ENCODE measurements at regions not wholly inside any gene's neighbourhood (a gene's known extent, or its start where the extent isn't known, plus 50 kb on each side); places are given as distances from the start of the nearest gene placed in this dataset.

- DNase-seq (ENCODE audit: extremely low read depth in 1 of 11, low read depth in 9 of 11, low spot score in 4 of 11) = no peak
Observed at GRCh38 chr3:35849496-35849895, 210.2 kb downstream of the ARPP21 start.

DNA sequence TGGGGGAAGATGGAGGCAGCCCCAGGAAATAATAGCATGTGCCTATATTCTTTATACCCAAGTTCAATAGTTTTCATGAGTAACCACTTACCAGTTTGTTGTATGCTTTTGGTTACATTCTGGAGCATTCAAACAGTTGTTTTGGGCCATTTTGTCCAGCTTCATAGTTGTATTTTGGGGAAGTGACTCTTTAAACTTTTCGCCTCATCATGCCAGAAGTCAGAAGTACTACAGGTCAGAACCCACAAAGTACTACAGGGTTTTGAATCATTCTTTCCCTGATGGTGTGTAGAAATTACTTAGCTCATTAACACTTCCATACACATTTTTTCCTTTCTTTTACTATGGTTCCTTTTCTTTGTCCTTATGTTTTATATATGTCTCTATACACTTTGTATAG lies 210.6 kb downstream of the ARPP21 start:
- no peak for DNase-seq (ENCODE audit: extremely low read depth in 1 of 11, low read depth in 9 of 11, low spot score in 4 of 11)

DNA sequence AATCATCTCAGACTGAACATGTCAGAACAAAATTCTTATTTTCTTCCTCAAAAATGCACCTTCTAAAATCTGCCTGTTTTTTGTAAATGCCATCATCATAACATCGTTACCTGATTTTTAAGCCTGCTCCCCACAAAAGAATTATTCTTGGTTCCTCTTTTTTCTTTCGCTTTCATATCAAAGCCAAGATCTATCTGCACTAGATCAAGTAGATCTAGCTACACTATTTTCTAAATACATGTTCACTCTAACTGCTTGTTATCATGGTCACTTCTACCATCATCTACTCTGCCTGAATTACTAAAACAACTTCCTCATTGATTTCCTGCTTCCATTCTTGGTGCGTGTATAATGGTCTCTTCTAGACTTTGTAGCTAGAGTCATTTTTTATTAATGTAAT lies 217.7 kb downstream of the ARPP21 start:
- no peak for DNase-seq (ENCODE audit: extremely low read depth in 1 of 11, low read depth in 9 of 11, low spot score in 4 of 11)

- no peak for DNase-seq (ENCODE audit: extremely low read depth in 1 of 11, low read depth in 9 of 11, low spot score in 4 of 11)
Observed at GRCh38 chr3:35862057-35862456, 222.7 kb downstream of the ARPP21 start.

DNA sequence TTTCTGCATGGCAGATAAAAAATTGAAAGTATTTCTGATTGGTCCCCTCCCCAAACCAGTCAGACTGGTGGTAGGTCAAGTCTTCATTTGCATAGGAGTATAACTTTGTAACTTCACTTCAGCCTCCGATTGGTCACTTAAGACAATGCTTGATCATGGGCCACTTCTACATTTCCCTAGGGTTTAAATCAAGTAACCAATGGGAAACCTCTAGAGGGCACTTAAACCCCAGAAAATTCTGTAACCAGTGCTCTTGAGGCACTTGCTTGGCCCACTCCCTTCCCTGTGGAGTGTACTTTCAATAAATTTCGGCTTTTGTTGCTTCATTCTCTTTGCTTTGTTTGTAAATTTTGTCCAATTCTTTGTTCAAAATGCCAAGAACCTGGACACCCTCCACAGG lies 225.5 kb downstream of the ARPP21 start:
- no peak for DNase-seq (ENCODE audit: extremely low read depth in 1 of 11, low read depth in 9 of 11, low spot score in 4 of 11)

- no peak for DNase-seq (ENCODE audit: extremely low read depth in 1 of 11, low read depth in 9 of 11, low spot score in 4 of 11)
Observed at GRCh38 chr3:35867791-35868190, 228.5 kb downstream of the ARPP21 start.

GRCh38 chr3:35871009-35871408 lies 231.7 kb downstream of the ARPP21 start:
- no peak for DNase-seq (ENCODE audit: extremely low read depth in 1 of 11, low read depth in 9 of 11, low spot score in 4 of 11)

DNA sequence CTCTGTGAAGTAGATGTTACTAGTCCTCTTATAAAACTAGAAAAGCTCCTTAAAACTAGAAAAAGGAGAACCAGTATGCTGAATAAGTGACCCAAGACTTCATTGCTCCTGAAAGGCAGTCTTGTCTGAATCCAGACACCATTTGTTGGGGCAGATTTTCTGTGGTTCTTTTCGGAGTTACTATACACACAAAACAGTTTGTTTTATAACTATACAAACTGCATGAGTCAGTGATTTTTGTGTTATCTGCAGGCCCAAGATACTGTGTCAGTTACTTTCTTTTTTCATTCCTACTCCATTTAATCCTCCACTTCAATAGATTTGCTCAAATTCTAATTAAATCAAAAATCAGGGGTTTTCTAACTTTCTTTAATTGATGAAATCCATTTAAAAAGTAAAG lies 244.6 kb downstream of the ARPP21 start:
- DNase-seq (ENCODE audit: extremely low read depth in 1 of 11, low read depth in 9 of 11, low spot score in 4 of 11) = no peak

DNA sequence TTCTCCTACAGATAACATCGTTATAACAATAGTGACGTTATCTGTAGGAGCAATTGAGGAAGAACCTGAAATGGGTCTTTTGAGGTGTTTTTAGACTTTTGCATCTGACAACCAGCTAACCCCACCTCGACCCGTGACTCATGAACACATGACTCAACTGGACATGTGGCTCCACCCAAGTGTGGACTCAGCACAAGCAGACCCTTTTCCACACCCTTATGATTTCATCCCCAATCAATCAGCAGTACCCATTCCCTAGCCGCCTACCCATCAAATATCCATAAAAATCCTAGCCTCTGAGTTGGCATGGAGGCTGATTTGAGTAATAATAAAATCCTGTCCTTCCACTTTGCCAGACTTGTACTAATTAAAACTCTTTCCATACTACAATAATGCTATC lies 255.4 kb downstream of the ARPP21 start:
- DNase-seq (ENCODE audit: extremely low read depth in 1 of 11, low read depth in 9 of 11, low spot score in 4 of 11) = no peak

DNA sequence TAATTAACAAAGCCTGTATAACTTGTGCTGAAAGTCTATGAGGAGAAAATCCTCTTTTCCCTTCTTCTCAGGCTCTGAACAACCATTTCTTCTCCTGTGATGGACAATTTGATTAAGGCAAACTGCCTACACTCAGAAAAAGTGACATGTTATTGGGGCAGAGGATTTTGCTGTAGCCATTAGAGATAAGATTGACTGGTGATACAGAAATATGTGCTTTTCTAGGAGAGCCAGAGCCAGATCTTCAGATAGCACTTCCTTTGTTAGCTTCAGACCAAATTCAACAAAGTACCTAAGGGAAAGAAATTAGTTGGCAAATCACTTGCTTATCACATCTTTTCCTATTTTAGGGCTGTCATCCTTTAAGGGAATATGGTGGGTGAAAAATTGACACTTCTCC lies 259.9 kb downstream of the ARPP21 start:
- no peak for DNase-seq (ENCODE audit: extremely low read depth in 1 of 11, low read depth in 9 of 11, low spot score in 4 of 11)

DNA sequence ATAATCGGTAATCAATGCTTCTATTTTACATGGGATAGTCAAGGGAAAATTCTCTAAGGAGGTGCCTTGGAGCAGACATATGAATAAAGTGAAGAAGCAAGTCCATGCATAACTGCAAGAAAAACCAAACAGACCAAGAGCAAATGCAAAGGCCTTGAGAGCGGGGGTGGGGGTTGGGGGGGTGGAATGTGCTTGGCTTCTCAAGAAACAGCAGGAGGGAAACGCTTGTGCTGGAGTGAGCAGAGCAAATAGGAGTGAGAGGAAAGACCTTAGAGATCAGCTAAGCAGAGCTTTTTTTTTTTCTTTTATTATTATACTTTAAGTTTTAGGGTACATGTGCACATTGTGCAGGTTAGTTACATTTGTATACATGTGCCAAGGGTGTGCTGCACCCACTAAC lies 260.8 kb downstream of the ARPP21 start:
- no peak for DNase-seq (ENCODE audit: extremely low read depth in 1 of 11, low read depth in 9 of 11, low spot score in 4 of 11)

DNA sequence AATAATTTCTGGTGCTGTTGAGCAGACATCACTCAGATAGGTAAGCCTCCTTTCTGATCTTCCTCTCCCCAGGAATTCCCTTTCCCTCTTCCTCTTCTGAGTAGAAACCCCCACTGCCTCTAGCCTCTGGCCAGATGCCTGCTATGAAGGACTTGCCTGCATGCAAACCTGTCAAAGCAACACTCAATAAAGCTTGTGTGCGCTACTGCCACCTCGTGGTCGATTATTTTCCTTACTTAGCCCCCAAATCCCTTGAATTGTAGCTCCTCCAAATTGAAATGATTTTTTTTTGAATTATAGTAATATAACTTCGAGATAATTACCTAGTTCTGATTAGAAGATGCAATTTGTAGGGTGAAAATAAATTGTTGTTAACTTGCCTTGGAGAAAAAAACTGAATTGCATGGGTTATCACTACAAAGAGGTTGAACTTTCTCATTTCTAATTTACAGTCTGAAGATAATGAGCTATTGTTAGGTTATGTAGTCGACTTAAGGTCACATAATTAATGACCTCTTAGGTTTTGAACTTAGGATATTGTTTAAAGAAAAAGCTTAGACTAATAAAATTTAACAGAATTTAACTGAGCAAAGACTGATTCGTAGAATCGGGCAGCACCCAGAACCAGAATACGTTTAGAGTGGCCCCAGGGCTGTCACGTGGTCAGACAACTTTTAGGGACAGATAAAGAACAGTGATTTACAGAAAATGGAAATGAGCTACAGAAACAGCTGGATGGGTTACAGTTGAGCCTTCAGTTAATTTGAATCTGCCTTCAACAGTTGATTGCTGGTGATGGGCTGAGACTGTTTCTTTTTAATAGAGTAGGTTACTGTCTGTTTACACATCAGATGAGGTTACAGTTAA lies 269.3 kb downstream of the ARPP21 start:
- DNase-seq (ENCODE audit: extremely low read depth in 1 of 11, low read depth in 9 of 11, low spot score in 4 of 11) = peak; percentile 29 to 73 (median 53)

- DNase-seq (ENCODE audit: extremely low read depth in 1 of 11, low read depth in 9 of 11, low spot score in 4 of 11) = no peak
Observed at GRCh38 chr3:35919160-35919559, 279.8 kb downstream of the ARPP21 start.

GRCh38 chr3:35921718-35922117 lies 282.4 kb downstream of the ARPP21 start:
- DNase-seq (ENCODE audit: extremely low read depth in 1 of 11, low read depth in 9 of 11, low spot score in 4 of 11) = no peak

GRCh38 chr3:35924070-35924469 lies 284.7 kb downstream of the ARPP21 start:
- peak in 1 of 11 donors; percentile 12 for DNase-seq (ENCODE audit: extremely low read depth in 1 of 11, low read depth in 9 of 11, low spot score in 4 of 11)

GRCh38 chr3:35927441-35927840 lies 288.1 kb downstream of the ARPP21 start:
- no peak for DNase-seq (ENCODE audit: extremely low read depth in 1 of 11, low read depth in 9 of 11, low spot score in 4 of 11)

GRCh38 chr3:35929158-35929557 lies 289.8 kb downstream of the ARPP21 start:
- no peak for DNase-seq (ENCODE audit: extremely low read depth in 1 of 11, low read depth in 9 of 11, low spot score in 4 of 11)

DNA sequence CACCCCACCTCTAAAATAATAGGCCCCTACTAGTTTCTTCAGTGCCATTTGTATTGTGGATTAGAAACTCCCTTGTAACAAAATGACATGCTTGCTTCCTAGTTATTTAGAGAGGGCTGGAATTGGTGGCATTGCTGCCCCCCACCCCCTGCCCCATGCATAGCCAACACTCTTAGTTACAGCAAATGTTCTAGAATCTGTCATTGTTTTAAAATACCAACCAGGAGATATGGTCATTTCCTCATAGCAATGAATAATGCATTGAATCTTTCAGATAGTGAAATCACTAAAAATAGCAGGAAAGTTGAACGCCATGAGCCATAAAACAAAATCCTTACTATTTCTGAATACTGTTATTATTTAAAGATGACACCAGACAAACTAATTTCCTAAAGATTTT lies 292.5 kb downstream of the ARPP21 start:
- DNase-seq (ENCODE audit: extremely low read depth in 1 of 11, low read depth in 9 of 11, low spot score in 4 of 11) = no peak

GRCh38 chr3:35932995-35933394 lies 293.7 kb downstream of the ARPP21 start:
- peak in 1 of 11 donors; percentile 3 for DNase-seq (ENCODE audit: extremely low read depth in 1 of 11, low read depth in 9 of 11, low spot score in 4 of 11)

DNA sequence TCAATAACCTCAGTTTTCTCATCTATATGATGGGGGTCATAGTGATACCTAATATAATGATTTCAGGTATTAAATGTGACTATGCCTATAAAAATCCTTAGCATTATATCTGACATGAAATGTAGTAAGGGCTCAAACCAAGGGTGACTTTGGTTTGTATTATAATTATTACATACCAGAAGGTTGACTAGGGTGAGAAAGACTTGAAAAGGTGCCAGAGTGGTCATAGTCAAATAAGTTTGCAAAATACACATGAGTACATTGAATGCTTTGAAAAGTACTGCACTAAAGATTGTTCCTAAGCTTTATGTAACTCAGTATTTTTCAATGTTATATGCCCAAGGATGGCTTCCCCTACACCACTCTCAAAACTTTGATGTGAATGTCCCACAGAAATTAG lies 297.2 kb downstream of the ARPP21 start:
- no peak for DNase-seq (ENCODE audit: extremely low read depth in 1 of 11, low read depth in 9 of 11, low spot score in 4 of 11)
